ENCODE measurements at regions not wholly inside any gene's neighbourhood (a gene's known extent, or its start where the extent isn't known, plus 50 kb on each side); places are given as distances from the start of the nearest gene placed in this dataset.

GRCh38 chr5:89262030-89262429 lies 379.0 kb upstream of the MEF2C start:
- WGBS, 2 donors, result 94 to 95% methylated on average over 4 of the region's 4 CpGs

GRCh38 chr5:89260254-89260653 lies 377.3 kb upstream of the MEF2C start:
- H3K4me1 ChIP-seq, result no peaks in the 10 kb centered on the region
- H3K27ac ChIP-seq, result no peak overlapping the region
- no peak for DNase-seq
- TF ChIP-seq POLR2A (IDR thresholded peaks at IDR 0.05), result no peak
- TF ChIP-seq POLR2AphosphoS5 (IDR thresholded peaks at IDR 0.05), result no peak
- no peak for TF ChIP-seq EP300 (IDR thresholded peaks at IDR 0.05)
- TF ChIP-seq, protein P1, sequence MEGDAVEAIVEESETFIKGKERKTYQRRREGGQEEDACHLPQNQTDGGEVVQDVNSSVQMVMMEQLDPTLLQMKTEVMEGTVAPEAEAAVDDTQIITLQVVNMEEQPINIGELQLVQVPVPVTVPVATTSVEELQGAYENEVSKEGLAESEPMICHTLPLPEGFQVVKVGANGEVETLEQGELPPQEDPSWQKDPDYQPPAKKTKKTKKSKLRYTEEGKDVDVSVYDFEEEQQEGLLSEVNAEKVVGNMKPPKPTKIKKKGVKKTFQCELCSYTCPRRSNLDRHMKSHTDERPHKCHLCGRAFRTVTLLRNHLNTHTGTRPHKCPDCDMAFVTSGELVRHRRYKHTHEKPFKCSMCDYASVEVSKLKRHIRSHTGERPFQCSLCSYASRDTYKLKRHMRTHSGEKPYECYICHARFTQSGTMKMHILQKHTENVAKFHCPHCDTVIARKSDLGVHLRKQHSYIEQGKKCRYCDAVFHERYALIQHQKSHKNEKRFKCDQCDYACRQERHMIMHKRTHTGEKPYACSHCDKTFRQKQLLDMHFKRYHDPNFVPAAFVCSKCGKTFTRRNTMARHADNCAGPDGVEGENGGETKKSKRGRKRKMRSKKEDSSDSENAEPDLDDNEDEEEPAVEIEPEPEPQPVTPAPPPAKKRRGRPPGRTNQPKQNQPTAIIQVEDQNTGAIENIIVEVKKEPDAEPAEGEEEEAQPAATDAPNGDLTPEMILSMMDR (IDR thresholded peaks at IDR 0.05), result no peak
- intact Hi-C loops (cut with DNase I), result no loop called here
- no peaks in the 10 kb centered on the region for H3K9me3 ChIP-seq
- no peaks in the 10 kb centered on the region for H3K36me3 ChIP-seq
- no peaks in the 10 kb centered on the region for H3K27me3 ChIP-seq
- no peak overlapping the region for H3K4me3 ChIP-seq
- 69 to 88% methylated on average over 3 of the region's 3 CpGs for WGBS, 2 donors

More at GRCh38 chr5:89262030-89262429, 379.0 kb upstream of the MEF2C start:
- intact Hi-C loops (cut with DNase I), result no loop called here
- Histone ChIP-seq H3K36me3 (no peaks in the 10 kb centered on the region), H3K9me3 (no peaks in the 10 kb centered on the region), H3K4me3 (no peak overlapping the region), H3K27ac (no peak overlapping the region), H3K4me1 (no peaks in the 10 kb centered on the region), H3K27me3 (no peaks in the 10 kb centered on the region)
- TF ChIP-seq POLR2AphosphoS5 (IDR thresholded peaks at IDR 0.05), result no peak
- TF ChIP-seq, protein P1 (IDR thresholded peaks at IDR 0.05), result no peak
- TF ChIP-seq POLR2A (IDR thresholded peaks at IDR 0.05), result no peak
- no peak for TF ChIP-seq EP300 (IDR thresholded peaks at IDR 0.05)
- no peak for DNase-seq

GRCh38 chr5:89255845-89256463 lies 373.0 kb upstream of the MEF2C start:
- 87 to 96% methylated on average over 5 of the region's 5 CpGs for WGBS, 2 donors
- no peak for DNase-seq
- no peak overlapping the region for H3K27ac ChIP-seq
- H3K9me3 ChIP-seq, result no peaks in the 10 kb centered on the region
- H3K4me3 ChIP-seq, result no peak overlapping the region
- H3K27me3 ChIP-seq, result no peaks in the 10 kb centered on the region
- no peaks in the 10 kb centered on the region for H3K4me1 ChIP-seq
- intact Hi-C loops (cut with DNase I), result no loop called here
- H3K36me3 ChIP-seq, result no peaks in the 10 kb centered on the region
- TF ChIP-seq POLR2AphosphoS5 (IDR thresholded peaks at IDR 0.05) (no peak), POLR2A (IDR thresholded peaks at IDR 0.05) (no peak), EP300 (IDR thresholded peaks at IDR 0.05) (no peak)
- TF ChIP-seq, protein P1 (IDR thresholded peaks at IDR 0.05), result no peak

- Histone ChIP-seq H3K9me3 (no peaks in the 10 kb centered on the region), H3K27ac (no peak overlapping the region), H3K4me1 (no peaks in the 10 kb centered on the region), H3K27me3 (no peaks in the 10 kb centered on the region), H3K36me3 (no peaks in the 10 kb centered on the region), H3K4me3 (no peak overlapping the region)
- DNase-seq, result no peak
- 78 to 87% methylated on average over 5 of the region's 5 CpGs for WGBS, 2 donors
- TF ChIP-seq EP300 (IDR thresholded peaks at IDR 0.05) (no peak), POLR2A (IDR thresholded peaks at IDR 0.05) (no peak), POLR2AphosphoS5 (IDR thresholded peaks at IDR 0.05) (no peak)
- TF ChIP-seq, protein P1 (IDR thresholded peaks at IDR 0.05), result no peak
- intact Hi-C loops (cut with DNase I), result no loop called here
Measured at GRCh38 chr5:89253666-89254352, 370.8 kb upstream of the MEF2C start.
